Hepatocyte (in vitro differentiated cells): ENCODE measurements at regions not wholly inside any gene's neighbourhood (a gene's known extent, or its start where the extent isn't known, plus 50 kb on each side); places are given as distances from the start of the nearest gene placed in this dataset.

Source experiments
- DNase-seq: peaks from one replicate; pipeline ENCODE4 v3.0.0-alpha.2; 2016; ENCODE audit warnings: low spot score
- H2AFZ ChIP-seq: fragments of 200-600 bp; sonication (generic); 2 replicates; pipeline ENCODE4 v1.6.0; 2016; ENCODE audit warnings: antibody characterized with exemption, mild to moderate bottlenecking
- H3K27ac ChIP-seq: fragments of 200-600 bp; sonication (generic); 2 replicates; pipeline ENCODE4 v1.5.1; 2016; ENCODE audit warnings: mild to moderate bottlenecking
- H3K27me3 ChIP-seq: fragments of 200-600 bp; sonication (generic); 2 replicates; pipeline ENCODE4 v1.6.1; 2016
- H3K36me3 ChIP-seq: fragments of 200-600 bp; sonication (generic); replicated peaks from 2 replicates; pipeline ENCODE4 v1.5.1; 2016; ENCODE audit warnings: low read depth; ENCODE audit not compliant: insufficient read depth
- H3K4me1 ChIP-seq: fragments of 200-600 bp; sonication (generic); 2 replicates; pipeline ENCODE4 v1.5.1; 2016; ENCODE audit warnings: mild to moderate bottlenecking, moderate library complexity; ENCODE audit not compliant: insufficient read depth
- H3K4me2 ChIP-seq: fragments of 200-600 bp; sonication (generic); 2 replicates; pipeline ENCODE4 v1.6.0; 2016
- H3K4me3 ChIP-seq: fragments of 200-600 bp; sonication (generic); 2 replicates; pipeline ENCODE4 v1.5.1; 2016; ENCODE audit warnings: mild to moderate bottlenecking
- H3K79me2 ChIP-seq: fragments of 200-600 bp; sonication (generic); 2 replicates; pipeline ENCODE4 v1.6.0; 2017; ENCODE audit warnings: mild to moderate bottlenecking
- H3K9me2 ChIP-seq: fragments of 200-600 bp; sonication (generic); replicated peaks from 2 replicates; pipeline ENCODE4 v1.6.0; 2017; ENCODE audit warnings: mild to moderate bottlenecking; ENCODE audit not compliant: insufficient read depth
- H3K9me3 ChIP-seq: fragments of 200-600 bp; sonication (generic); 2 replicates; pipeline ENCODE4 v1.5.1; 2016; ENCODE audit warnings: low read depth, mild to moderate bottlenecking
- H4K20me1 ChIP-seq: fragments of 200-600 bp; sonication (generic); 2 replicates; pipeline ENCODE4 v1.6.0; 2016; ENCODE audit warnings: mild to moderate bottlenecking; ENCODE audit not compliant: insufficient read depth, poor library complexity, severe bottlenecking
- CTCF ChIP-seq: fragments of 200-600 bp; sonication (generic); IDR thresholded peaks from 2 replicates; pipeline ENCODE4 v1.5.1; 2016; ENCODE audit warnings: antibody characterized with exemption, mild to moderate bottlenecking; ENCODE audit not compliant: poor library complexity
- EZH2 ChIP-seq: fragments of 200-600 bp; sonication (generic); IDR thresholded peaks from 2 replicates; pipeline ENCODE4 v1.6.1; 2016; ENCODE audit warnings: antibody characterized with exemption, mild to moderate bottlenecking, borderline replicate concordance
- EZH2phosphoT487 ChIP-seq: fragments of 200-600 bp; sonication (generic); IDR thresholded peaks from one replicate; pipeline ENCODE4 v1.6.1; 2018; ENCODE audit warnings: antibody characterized with exemption, mild to moderate bottlenecking, low read depth, moderate library complexity; ENCODE audit not compliant: unreplicated experiment, severe bottlenecking
- WGBS: methylation state at CpG from one replicate; pipeline ENCODE4 v1.1.6; 2016; ENCODE audit warnings: low lambda C conversion rate; ENCODE audit errors: missing lambda C conversion rate; 5-methylcytosine and 5-hydroxymethylcytosine counted together

- 92% methylated on average over 5 of the region's 5 CpGs for WGBS
These were observed 112.1 kb downstream of the ACAA2 start for GRCh38 chr18:49701190-49701589.

GRCh38 chr18:49699303-49699702 is 114.0 kb downstream of the ACAA2 start:
- H3K9me2 ChIP-seq = no peaks in the 10 kb centered on the region
- no peaks in the 10 kb centered on the region for H3K9me3 ChIP-seq
- H2AFZ ChIP-seq = no peak overlapping the region
- H3K4me3 ChIP-seq = no peak overlapping the region
- no peaks in the 10 kb centered on the region for H3K79me2 ChIP-seq
- no peaks in the 10 kb centered on the region for H3K27me3 ChIP-seq
- H3K4me2 ChIP-seq = no peak overlapping the region
- H3K27ac ChIP-seq = no peak overlapping the region
- no peak for TF ChIP-seq EZH2
- TF ChIP-seq CTCF = no peak
- no peak for TF ChIP-seq EZH2phosphoT487
- peaks cover 9% of the 10 kb centered on the region for H3K4me1 ChIP-seq
- no peaks in the 10 kb centered on the region for H4K20me1 ChIP-seq
- 89% methylated on average over 6 of the region's 6 CpGs for WGBS
- H3K36me3 ChIP-seq = no peaks in the 10 kb centered on the region
- DNase-seq = no peak

More at GRCh38 chr18:49701190-49701589, 112.1 kb downstream of the ACAA2 start:
- Histone ChIP-seq H3K4me2 (no peak overlapping the region), H3K4me3 (no peak overlapping the region), H3K4me1 (no peaks in the 10 kb centered on the region), H4K20me1 (no peaks in the 10 kb centered on the region), H2AFZ (no peak overlapping the region), H3K27ac (no peak overlapping the region), H3K9me2 (no peaks in the 10 kb centered on the region), H3K27me3 (no peaks in the 10 kb centered on the region), H3K9me3 (no peaks in the 10 kb centered on the region), H3K79me2 (no peaks in the 10 kb centered on the region), H3K36me3 (no peaks in the 10 kb centered on the region)
- TF ChIP-seq EZH2 (no peak), EZH2phosphoT487 (no peak), CTCF (no peak)
- DNase-seq = no peak

DNA sequence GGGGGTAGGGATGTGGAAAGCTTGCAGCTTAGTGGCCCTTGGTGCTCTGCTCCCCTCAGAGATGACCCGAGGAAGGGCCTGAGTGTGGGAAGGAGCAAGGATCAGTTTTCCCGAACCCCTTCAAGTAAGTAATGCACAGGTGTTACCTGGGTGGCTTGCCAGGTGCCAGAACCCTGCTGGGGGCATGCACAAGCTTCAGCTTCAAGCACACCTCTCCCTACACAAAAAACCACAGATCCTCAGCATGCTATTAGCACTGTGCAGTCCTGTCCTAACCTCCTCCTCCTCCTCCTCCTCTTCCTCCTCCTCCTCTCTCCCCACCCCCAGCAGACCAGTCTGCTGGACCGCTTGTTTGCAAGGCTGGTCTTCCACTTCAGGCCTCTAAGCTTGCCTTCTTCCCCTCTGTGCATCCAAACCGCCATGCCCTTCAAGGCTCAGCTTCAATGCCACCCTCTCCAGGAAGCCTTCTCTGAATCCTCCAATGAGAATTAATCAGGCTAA is 114.8 kb downstream of the ACAA2 start:
- 86% methylated on average over 4 of the region's 4 CpGs for WGBS
- Histone ChIP-seq H3K4me2 (no peak overlapping the region), H3K79me2 (no peaks in the 10 kb centered on the region), H3K4me3 (no peak overlapping the region), H3K36me3 (no peaks in the 10 kb centered on the region), H2AFZ (no peak overlapping the region), H3K9me2 (no peaks in the 10 kb centered on the region), H3K27ac (peak overlapping the region; percentile 6), H3K27me3 (no peaks in the 10 kb centered on the region), H3K4me1 (peaks cover 17% of the 10 kb centered on the region), H4K20me1 (no peaks in the 10 kb centered on the region), H3K9me3 (no peaks in the 10 kb centered on the region)
- DNase-seq = no peak
- no peak for TF ChIP-seq CTCF
- TF ChIP-seq EZH2phosphoT487 = no peak
- no peak for TF ChIP-seq EZH2
